Fibroblast of peridontal ligament (primary cell): ENCODE measurements at regions not wholly inside any gene's neighbourhood (a gene's known extent, or its start where the extent isn't known, plus 50 kb on each side); places are given as distances from the start of the nearest gene placed in this dataset.
"Not testable (repeated sequence)": the region's sequence is repeated elsewhere in the genome, so short reads cannot be mapped to it uniquely, and the experiment has no call there.

ENCODE experiments used
- DNase-seq: peaks from one replicate; pipeline ENCODE4 v3.0.0-alpha.2; 2010; ENCODE audit errors: extremely low read depth

- peak; percentile 17 for DNase-seq
These were observed 109.3 kb downstream of the PRKAB2 start for GRCh38 chr1:147062956-147063355.

GRCh38 chr1:147061880-147062279 is 110.4 kb downstream of the PRKAB2 start:
- DNase-seq = not testable (repeated sequence)

GRCh38 chr1:147053269-147053668 is 115.1 kb downstream of the NBPF12 start:
- no peak for DNase-seq

GRCh38 chr1:147052677-147053076 is 114.6 kb downstream of the NBPF12 start:
- DNase-seq = no peak

- no peak for DNase-seq
These were observed 114.0 kb downstream of the NBPF12 start for GRCh38 chr1:147052143-147052542.

- no peak for DNase-seq
These were observed 113.0 kb downstream of the NBPF12 start for GRCh38 chr1:147051136-147051535.

- no peak for DNase-seq
These were observed 112.5 kb downstream of the NBPF12 start for GRCh38 chr1:147050654-147051053.

DNA sequence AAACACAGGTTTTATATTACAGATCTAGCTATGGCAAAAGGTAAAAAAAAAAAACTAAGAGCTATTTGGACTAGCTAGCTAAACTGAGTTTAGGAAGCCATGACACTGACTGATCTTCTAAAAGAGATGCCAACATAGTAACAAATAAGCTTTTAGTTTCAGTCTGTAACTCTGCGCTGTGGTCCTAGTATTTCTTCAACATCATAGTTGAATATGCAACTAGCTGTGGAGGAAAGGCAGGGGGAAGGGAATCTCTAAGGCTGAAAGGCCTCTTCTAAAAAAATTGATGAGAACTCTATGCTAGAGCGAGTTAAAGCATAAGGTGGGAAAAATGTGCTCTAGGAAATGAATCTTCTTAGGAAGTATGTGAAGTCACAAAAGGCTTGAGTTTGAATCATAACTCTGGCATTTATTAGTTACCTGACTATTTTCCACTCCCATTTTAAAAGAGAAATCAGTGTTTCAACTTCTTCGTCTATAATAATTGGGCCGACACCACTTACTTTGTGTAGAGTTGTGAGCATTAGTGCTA is 108.8 kb downstream of the NBPF12 start:
- not testable (repeated sequence) for DNase-seq

DNA sequence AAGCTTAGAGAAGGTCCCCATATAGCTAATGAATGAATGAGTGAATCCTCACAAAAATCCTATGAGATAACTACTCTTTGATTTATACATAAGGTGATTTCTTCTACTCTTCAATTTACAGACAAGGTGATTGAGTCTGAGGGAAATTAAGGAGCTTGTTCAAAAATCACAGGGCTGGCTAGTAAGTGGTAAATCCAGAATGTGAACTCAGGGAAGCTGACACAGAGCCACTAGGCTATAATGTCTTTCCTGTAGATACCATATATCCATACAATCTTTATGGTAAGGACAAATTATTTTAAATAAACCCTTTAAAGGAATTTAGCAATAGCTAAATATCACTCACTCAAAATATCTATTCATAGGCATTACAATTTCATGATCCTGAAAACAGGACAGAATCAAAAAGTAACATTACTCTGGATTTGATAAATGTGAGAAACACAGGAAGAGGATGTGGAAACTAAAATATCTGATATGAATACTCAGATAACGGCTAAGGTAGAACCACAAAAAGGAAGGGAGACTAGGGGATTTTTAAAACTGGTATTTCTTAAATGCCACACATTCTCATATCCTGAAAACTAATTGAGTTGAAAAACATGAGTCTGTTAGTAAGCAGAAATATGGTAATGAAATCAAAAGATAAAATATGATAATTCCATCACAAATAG is 108.2 kb downstream of the NBPF12 start:
- no peak for DNase-seq
